GM04503 (cell line): ENCODE measurements at regions not wholly inside any gene's neighbourhood (a gene's known extent, or its start where the extent isn't known, plus 50 kb on each side); places are given as distances from the start of the nearest gene placed in this dataset.
"Not testable (repeated sequence)": the region's sequence is repeated elsewhere in the genome, so short reads cannot be mapped to it uniquely, and the experiment has no call there.

ENCODE experiments used
- DNase-seq: peaks from one replicate; pipeline ENCODE4 v3.0.0-alpha.2; 2012; ENCODE audit warnings: low read depth

- not testable (repeated sequence) for DNase-seq
Measured at GRCh38 chr10:70990156-70990555, 101.8 kb upstream of the PCBD1 start.

DNA sequence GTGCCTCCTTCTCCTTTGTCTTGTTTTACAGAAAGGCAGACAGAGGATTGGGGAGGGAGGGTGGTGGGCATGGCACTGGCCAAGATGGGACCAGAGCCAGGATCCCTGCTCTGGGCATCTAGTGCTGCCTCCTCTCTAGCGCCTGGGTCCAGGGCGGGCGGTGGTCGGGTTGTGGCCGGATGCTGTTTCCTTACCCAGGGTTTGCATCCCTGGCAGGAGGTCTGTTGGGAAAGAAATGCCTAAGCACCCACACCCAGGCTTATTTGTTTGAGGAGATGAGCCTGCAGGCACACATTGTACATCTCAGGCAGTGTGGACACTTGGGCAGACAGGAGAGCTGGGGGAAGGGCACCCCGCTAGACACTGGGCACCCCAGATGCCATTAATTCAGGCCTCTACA is 102.3 kb upstream of the PCBD1 start:
- no peak for DNase-seq

GRCh38 chr10:70991140-70992124 is 103.1 kb upstream of the PCBD1 start:
- no peak for DNase-seq

- DNase-seq = no peak
Measured at GRCh38 chr10:70992436-70992835, 104.1 kb upstream of the PCBD1 start.

GRCh38 chr10:70993051-70993450 is 104.7 kb upstream of the PCBD1 start:
- no peak for DNase-seq

GRCh38 chr10:70996549-70996948 is 108.2 kb upstream of the PCBD1 start:
- DNase-seq = no peak

DNA sequence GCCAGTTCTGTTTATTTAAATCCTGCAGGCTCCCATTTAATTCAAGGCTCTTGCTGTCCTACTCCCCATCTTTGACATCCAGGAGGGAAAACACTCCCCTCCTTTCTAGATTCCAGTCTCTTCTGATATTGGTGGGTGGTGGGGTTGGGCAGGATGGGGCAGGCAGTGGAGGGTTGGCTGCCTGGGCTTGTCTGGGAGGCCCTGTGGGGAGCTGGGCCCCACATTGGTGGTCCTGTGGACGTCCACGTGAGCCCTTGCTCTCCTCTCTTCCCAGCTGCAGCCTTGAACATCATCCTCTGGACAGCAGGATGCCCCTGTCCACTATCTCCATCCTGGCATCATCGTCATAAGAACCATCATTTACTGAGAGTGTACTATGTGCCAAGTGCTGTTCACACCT is 108.9 kb upstream of the PCBD1 start:
- DNase-seq = no peak

GRCh38 chr10:70998086-70998485 is 109.7 kb upstream of the PCBD1 start:
- no peak for DNase-seq

DNA sequence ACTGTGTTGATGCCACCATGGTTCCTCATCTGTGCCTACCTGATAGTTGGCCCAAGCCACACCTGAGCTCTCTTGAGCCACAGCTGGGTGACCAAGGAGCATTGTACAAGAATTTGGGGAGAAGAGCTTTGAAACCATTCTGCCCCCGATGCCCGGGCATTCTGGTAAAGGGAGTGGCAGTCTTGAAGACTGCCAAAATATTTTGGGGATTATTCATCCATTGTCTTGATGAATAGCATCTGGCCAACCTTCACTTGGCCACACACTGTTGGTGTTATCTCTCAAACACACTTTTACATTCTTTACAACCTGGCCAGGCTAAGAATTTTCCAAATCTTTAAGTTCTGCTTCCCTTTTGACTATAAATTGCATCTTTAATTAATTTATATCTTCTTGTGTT is 113.1 kb upstream of the PCBD1 start:
- DNase-seq = no peak

DNA sequence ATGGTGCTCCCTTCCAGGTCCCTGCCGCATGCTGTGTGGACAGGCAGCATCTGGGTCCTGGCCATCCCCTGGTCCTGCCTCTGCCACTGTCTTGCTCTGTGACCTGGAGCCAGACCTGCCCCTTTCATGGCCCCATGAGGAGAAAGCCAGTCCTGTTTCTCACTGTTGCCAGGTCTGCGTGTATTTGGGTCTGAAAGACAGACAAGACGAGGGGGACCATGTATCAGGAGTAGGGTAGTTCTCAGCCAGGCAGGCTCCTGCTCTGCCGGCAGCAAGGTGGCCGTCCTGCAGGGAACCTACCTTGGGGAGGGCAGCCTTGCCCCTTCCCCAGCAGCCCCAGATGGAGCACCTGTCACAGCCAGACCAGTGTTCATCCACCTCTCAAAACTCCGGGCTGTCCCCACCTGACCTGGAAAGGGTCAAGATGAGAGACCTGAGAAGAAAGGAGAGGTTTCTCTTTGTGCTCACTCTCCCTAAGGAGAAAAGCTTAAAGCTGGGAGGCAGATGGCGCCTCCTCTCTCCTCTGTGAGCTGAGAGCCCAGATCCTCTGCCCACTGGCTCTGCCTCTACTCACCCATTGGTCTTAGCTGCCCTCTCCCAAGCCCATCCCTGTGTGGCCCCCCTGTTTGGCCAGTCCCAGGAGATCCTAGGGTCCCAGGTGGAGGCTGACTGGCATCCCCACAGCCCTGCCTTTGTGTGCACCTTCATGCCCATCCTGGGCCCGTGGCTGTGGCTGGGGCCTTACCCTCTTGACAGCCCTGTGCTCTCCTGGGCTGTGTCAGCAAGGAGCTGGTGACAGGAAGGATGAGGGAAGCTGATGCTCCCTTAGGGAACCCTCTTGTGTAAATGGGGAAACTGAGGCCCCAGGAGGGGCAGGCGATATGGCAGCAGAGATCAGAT is 116.1 kb upstream of the PCBD1 start:
- DNase-seq = no peak

- DNase-seq = no peak
Measured at GRCh38 chr10:71005337-71006305, 117.3 kb upstream of the PCBD1 start.

- no peak for DNase-seq
Measured at GRCh38 chr10:71006506-71006905, 118.1 kb upstream of the PCBD1 start.

DNA sequence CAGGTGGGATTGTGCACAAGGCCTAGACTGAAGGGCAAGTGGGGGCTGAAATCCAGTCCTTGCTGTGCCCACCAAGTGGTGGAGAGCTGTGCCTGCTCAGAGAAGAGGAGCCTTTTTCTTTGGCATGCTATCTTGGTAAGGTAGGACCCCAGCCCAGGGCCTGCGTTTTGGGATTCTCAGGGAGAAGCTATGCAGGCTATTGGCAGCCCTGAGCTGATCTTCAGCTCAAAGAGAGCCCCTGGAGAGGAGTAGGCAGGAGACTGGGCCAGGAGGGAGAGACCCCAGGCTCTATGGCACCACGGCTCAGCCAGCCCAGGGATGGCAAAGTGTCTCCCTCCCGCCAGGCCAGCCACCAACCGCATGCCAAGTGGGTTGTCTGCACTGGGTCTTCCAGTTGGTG is 119.2 kb upstream of the PCBD1 start:
- no peak for DNase-seq

GRCh38 chr10:71008150-71008549 is 119.8 kb upstream of the PCBD1 start:
- DNase-seq = no peak

GRCh38 chr10:71009126-71009525 is 120.8 kb upstream of the PCBD1 start:
- no peak for DNase-seq

- no peak for DNase-seq
Measured at GRCh38 chr10:71010730-71011129, 122.4 kb upstream of the PCBD1 start.

DNA sequence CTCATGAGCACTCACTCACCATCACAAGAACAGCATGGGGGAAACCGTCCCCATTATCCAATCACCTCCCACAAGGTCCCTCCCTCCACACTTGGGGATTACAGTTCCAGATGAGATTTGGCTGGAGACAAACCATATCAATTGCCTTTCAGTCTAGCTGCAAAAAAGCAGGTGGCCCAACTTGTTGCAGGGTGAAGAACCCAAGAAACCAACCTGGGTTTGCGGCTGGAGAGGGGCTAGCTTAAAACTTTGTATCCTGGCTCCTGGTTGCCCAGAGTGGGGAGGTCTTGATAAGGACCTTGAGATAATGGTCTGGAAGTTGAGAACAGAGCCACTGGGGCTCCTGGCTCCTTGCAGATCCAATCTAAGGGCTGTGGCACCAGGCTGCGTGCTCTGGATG is 122.8 kb upstream of the PCBD1 start:
- no peak for DNase-seq

DNA sequence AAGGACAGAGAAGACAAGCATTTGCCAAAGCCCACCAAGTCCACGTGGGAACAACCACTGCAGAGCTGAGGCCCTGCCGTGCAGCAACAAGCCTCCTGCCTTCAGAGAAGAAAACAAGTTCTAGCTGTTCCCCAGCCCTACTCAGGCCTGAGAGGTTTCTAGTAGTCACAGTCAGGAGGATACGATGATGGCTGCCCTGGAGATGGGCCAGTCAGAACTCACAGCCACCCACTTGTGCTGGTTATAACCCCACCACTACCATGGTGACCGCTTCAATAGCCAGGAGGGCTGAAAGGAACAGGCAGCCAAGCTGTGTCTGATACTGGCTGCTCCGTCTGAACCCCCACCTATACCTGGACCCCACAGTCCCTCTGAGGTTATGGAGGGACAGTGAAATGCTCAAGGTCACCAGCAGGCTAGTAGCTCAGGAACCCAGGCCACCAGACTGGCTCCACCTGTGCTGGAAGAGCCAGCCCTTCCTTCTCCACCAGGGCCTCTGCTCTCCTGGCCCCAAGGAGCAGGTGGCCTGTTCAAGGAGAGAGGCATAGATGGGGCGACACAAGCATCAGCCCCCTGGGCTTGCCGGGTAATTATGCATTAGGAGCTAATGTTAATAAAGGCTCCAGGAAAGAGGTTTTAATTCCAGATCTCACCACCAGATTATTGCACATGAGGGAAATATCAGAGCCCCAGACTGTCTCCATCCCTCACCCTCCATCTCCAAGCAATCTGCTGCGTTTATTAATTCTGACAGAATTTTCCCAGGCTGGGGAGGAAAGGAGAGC is 125.8 kb upstream of the PCBD1 start:
- DNase-seq = no peak

- DNase-seq = no peak
Measured at GRCh38 chr10:71015674-71016073, 127.3 kb upstream of the PCBD1 start.

GRCh38 chr10:71020061-71020460 is 131.7 kb upstream of the PCBD1 start:
- DNase-seq = not testable (repeated sequence)

GRCh38 chr10:71021402-71021801 is 133.0 kb upstream of the PCBD1 start:
- no peak for DNase-seq
